GM13976 (cell line): ENCODE measurements at regions not wholly inside any gene's neighbourhood (a gene's known extent, or its start where the extent isn't known, plus 50 kb on each side); places are given as distances from the start of the nearest gene placed in this dataset.

Experiments used
- DNase-seq: peaks from one replicate; pipeline ENCODE4 v3.0.0; 2012; ENCODE audit warnings: low spot score
- in situ Hi-C: fragments of 300-500 bp; cut with MboI; formaldehyde crosslinking; loops from one replicate; pipeline ENCODE4 v1.12.0; 2022; ENCODE audit warnings: low sequenced_read_pairs, mixed read lengths, inconsistent platforms; ENCODE audit not compliant: unreplicated experiment
- TF ChIP-seq, protein P1 (sequence below): IDR thresholded peaks from 2 replicates; pipeline ENCODE4 v1.5.1; 2012; ENCODE audit warnings: borderline replicate concordance, mild to moderate bottlenecking; ENCODE audit not compliant: insufficient read depth; ENCODE audit errors: extremely low read depth, missing control alignments, control extremely low read depth

DNA sequence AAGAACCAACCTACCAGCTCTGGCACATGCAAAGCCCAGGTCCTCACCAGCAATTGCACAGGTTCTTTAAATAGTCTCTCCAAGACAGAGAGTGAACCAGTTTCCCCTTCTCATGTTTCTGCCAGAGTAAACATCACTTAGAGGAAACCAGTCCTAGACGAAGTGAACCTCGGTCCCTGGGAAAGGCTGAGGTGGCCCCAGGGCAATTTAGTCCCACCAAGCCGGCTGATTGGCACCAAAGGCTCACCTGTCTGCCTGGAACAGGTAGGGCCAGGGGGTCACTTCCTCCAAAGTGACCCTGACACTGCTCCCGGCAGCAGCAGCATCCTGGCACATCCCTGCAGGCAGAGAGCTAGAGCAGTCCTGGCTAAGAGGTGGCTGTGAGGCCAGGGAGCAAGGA lies 122.9 kb upstream of the ZNF507 start:
- in situ Hi-C loops: loop anchor here (10.0 kb wide), 1 partner anchor 1538 kb away; no protein-coding TSS in a partner anchor
- DNase-seq: no peak
- TF ChIP-seq, protein P1, sequence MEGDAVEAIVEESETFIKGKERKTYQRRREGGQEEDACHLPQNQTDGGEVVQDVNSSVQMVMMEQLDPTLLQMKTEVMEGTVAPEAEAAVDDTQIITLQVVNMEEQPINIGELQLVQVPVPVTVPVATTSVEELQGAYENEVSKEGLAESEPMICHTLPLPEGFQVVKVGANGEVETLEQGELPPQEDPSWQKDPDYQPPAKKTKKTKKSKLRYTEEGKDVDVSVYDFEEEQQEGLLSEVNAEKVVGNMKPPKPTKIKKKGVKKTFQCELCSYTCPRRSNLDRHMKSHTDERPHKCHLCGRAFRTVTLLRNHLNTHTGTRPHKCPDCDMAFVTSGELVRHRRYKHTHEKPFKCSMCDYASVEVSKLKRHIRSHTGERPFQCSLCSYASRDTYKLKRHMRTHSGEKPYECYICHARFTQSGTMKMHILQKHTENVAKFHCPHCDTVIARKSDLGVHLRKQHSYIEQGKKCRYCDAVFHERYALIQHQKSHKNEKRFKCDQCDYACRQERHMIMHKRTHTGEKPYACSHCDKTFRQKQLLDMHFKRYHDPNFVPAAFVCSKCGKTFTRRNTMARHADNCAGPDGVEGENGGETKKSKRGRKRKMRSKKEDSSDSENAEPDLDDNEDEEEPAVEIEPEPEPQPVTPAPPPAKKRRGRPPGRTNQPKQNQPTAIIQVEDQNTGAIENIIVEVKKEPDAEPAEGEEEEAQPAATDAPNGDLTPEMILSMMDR: no peak

DNA sequence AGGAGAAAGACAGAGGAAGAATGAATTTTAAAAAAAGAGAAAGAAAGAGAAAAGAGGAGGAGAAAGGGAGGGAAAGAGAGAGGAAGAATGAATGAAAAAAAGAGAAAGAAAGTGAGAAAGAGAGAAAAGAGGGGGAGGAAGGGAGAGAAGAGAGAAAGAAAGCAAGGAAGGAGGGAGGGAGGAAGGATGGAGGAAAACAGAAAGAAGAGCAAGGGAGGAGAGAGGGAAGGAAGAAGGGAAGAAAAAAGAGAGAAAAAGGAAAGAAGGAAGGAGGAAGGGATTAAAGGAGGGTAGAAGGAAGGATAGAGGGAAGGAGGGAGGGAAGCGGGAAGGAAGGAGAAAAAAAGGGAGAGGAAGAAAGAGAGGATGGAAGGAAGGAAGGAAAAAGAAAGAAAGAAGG lies 122.3 kb upstream of the ZNF507 start:
- DNase-seq: no peak
- TF ChIP-seq, protein P1: no peak
- in situ Hi-C loops: loop anchor here (10.0 kb wide), 1 partner anchor 1538 kb away; no protein-coding TSS in a partner anchor

DNA sequence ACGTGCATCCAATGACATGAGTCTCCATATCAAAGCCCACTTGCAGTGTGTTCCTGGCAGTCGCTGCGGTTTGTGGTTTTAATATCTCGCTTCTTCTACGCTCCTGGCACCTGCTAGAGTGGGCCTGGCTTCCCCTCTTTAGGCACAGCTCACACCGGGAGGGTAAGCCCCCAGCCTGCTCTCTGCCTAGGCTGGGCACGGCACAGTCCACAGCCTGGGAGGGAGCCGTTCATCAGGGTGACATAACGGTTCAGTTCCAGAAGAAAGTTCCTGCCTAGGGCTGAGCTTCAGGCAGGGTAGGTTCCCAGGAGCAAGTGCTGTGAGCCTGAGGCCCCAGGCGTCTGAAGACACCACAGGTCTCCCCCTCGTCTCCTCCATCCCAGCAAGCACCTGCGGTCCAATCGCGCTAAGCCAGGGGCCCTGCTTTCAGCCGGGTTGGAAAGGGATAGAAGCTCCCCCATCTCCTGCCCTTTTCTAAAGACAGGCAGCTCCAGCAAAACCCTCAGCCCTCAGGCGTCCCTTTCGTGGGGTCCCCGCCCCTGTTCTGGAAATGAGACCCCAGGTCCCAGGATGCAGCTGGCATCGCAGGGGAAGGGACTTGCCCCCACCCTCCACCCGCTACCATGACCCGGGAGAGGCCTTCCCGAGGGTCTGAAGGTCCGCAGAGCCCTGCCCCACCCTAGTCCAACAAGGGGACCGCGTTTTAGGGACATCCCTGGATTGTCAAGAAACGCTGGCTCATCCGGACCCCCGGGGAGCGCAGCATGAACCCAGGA lies 121.6 kb upstream of the ZNF507 start:
- in situ Hi-C loops: loop anchor here (10.0 kb wide), 1 partner anchor 1539 kb away; no protein-coding TSS in a partner anchor
- TF ChIP-seq, protein P1: no peak
- DNase-seq: no peak

DNA sequence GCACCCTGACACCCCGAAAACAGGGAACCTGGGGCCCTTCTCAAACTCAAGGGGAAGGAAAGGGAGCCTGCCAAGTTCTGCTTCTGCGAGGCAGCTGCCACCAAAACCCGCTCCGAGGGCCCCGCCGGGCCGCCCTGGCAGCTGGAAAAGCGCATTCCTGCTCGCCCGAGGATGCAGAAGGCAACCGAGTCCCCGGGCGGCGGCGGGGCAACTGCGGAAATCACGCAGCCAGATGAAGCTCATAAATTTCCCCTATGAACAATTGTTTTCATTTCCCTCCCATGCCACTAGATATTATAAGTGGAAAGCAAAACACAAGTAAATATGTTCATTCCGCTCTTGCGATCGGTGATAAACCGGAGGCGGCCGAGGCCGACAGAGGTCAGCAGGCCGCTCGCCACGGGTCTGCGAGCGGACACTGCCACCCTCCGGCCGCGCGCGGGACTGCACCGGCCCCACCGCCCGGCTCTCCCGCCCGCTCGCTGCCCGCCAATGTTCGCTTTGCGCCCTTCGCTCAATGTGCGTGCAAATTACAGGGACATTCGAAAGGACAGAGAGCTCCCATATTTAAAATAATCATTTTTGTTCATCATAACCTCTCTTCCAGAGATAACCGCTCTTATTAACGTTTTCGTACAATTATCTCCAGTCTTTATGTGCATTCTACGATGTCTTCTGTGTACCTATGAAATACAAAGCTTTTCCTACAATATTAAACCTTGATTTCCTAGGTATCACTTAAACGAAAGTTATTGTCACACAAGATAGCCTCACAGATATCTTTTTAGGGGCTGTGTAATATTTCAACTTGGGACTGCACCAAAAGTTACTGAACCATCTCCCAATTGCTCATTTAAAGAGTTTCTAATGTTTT lies 120.8 kb upstream of the ZNF507 start:
- in situ Hi-C loops: loop anchor here (10.0 kb wide), 1 partner anchor 1540 kb away; no protein-coding TSS in a partner anchor
- peak; percentile 89 for DNase-seq
- TF ChIP-seq, protein P1: peak; percentile 98

DNA sequence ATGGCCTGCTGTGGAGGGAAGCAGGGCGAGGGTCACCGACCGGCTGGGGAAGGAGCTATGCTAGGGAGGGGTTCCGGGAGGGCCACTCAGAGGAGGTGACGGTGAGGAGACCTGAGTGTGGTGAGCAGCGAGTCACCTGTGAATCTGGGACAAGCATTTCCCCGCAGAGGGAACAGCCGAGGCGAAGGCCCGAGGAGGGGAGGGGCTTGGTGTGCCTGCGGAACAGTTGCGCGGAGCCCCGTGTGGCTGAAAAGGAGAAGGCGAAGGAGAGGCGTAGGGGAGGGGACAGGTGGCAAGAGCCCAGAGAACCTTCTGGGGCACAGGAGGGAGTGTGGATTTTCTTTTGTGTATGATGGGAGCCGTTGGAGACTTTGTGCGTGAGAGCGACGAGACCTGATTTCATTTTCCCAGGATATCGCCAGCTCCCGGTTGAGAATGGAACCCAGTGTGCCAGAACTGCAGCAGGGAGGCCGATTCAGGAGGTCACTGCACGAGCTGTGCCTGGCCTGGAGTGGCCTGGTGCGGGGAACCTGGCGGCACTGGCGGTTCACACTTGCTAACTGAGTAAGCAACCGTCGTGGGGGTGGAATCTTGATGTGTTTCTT lies 117.7 kb upstream of the ZNF507 start:
- TF ChIP-seq, protein P1: no peak
- no peak for DNase-seq
- in situ Hi-C loops: loop anchor here (10.0 kb wide), 1 partner anchor 1543 kb away; no protein-coding TSS in a partner anchor

DNA sequence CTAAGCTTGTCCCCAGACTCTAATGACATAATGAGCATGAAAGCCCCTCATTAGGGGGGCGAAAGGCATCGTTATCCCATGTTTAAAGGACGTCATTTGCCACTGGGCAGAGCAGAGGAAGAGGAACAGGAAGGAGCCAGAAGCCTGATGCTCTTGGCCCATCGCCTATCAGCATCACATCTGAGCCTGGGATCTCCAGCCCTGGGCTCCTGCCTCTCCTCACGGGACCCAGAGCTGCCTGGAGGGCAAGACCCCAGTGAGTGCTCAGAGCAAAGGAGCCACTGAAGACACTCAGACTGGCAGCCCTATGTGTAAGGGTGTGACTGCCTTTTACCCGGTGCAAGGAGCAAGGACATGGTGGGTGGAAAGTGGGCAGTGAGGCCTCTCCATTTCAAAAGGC lies 115.0 kb upstream of the ZNF507 start:
- no peak for DNase-seq
- TF ChIP-seq, protein P1: no peak
- in situ Hi-C loops: no loop called here
